Neuronal stem cell (in vitro differentiated cells): ENCODE measurements at regions not wholly inside any gene's neighbourhood (a gene's known extent, or its start where the extent isn't known, plus 50 kb on each side); places are given as distances from the start of the nearest gene placed in this dataset.

Experiments used
- DNase-seq: peaks from one replicate; pipeline ENCODE4 v3.0.0-alpha.2; 2013; ENCODE audit warnings: low spot score
- H2AFZ ChIP-seq: one replicate; pipeline ENCODE4 v1.6.1; 2013; ENCODE audit warnings: mild to moderate bottlenecking, low read length, inconsistent platforms
- H2AK5ac ChIP-seq: 2 replicates; pipeline ENCODE4 v1.6.1; 2013; ENCODE audit warnings: low read depth, mild to moderate bottlenecking, inconsistent platforms, low read length, moderate library complexity, mixed read lengths
- H2BK120ac ChIP-seq: 2 replicates; pipeline ENCODE4 v1.6.1; 2013; ENCODE audit warnings: low read depth, mild to moderate bottlenecking, inconsistent platforms, low read length, moderate library complexity, mixed read lengths
- H2BK12ac ChIP-seq: one replicate; pipeline ENCODE4 v1.6.1; 2013; ENCODE audit warnings: low read length, inconsistent platforms
- H2BK15ac ChIP-seq: 2 replicates; pipeline ENCODE4 v1.6.1; 2013; ENCODE audit warnings: mild to moderate bottlenecking, low read length, inconsistent platforms, mixed read lengths
- H2BK5ac ChIP-seq: one replicate; pipeline ENCODE4 v1.6.1; 2013; ENCODE audit warnings: inconsistent platforms, mild to moderate bottlenecking, low read length, moderate library complexity
- H3K14ac ChIP-seq: one replicate; pipeline ENCODE4 v1.6.1; 2013; ENCODE audit warnings: low read length, inconsistent platforms
- H3K18ac ChIP-seq: 2 replicates; pipeline ENCODE4 v1.6.1; 2013; ENCODE audit warnings: low read length, inconsistent platforms
- H3K23ac ChIP-seq: 2 replicates; pipeline ENCODE4 v1.6.1; 2013; ENCODE audit warnings: low read depth, mild to moderate bottlenecking, mixed read lengths, low read length, inconsistent platforms; ENCODE audit not compliant: poor library complexity
- H3K27ac ChIP-seq: replicated peaks from 3 replicates; pipeline ENCODE4 v1.5.1; 2013; ENCODE audit warnings: low read length, inconsistent platforms
- H3K27me3 ChIP-seq, 3 experiments: 2 replicates each; pipeline ENCODE4 v1.6.1; 2013; ENCODE audit warnings: low read length in 3 of 3, mild to moderate bottlenecking in 2 of 3, inconsistent platforms in 1 of 3, low read depth in 1 of 3, mixed read lengths in 1 of 3, moderate library complexity in 1 of 3; ENCODE audit not compliant: control insufficient read depth in 3 of 3, insufficient read depth in 3 of 3
- H3K36me3 ChIP-seq, 2 donors: replicated peaks in 1 of 2; 2 replicates each; pipeline ENCODE4 v1.6.1; 2013; ENCODE audit warnings: low read length in 2 of 2; ENCODE audit not compliant: control insufficient read depth in 2 of 2, insufficient read depth in 2 of 2
- H3K4ac ChIP-seq: 2 replicates; pipeline ENCODE4 v1.6.1; 2013; ENCODE audit warnings: inconsistent platforms, mild to moderate bottlenecking, low read length, moderate library complexity
- H3K4me1 ChIP-seq, 2 donors: 1 replicate in 1 of 2; 2 replicates in 1 of 2; pipeline ENCODE4 v1.6.1; 2013; ENCODE audit warnings: low read length in 2 of 2, low read depth in 1 of 2; ENCODE audit not compliant: control insufficient read depth in 2 of 2, insufficient read depth in 1 of 2
- H3K4me2 ChIP-seq: one replicate; pipeline ENCODE4 v1.6.1; 2013; ENCODE audit warnings: mild to moderate bottlenecking, low read length, inconsistent platforms; ENCODE audit not compliant: insufficient read depth, poor library complexity, severe bottlenecking
- H3K4me3 ChIP-seq, 2 donors: 2 replicates each; pipeline ENCODE4 v1.5.1; 2013; ENCODE audit warnings: low read length in 2 of 2, mild to moderate bottlenecking in 2 of 2, inconsistent platforms in 1 of 2, moderate library complexity in 1 of 2
- H3K79me1 ChIP-seq: one replicate; pipeline ENCODE4 v1.6.1; 2013; ENCODE audit warnings: low read depth, mild to moderate bottlenecking, inconsistent platforms, low read length, moderate library complexity
- H3K9ac ChIP-seq: one replicate; pipeline ENCODE4 v1.6.1; 2013; ENCODE audit warnings: mild to moderate bottlenecking, low read depth, low read length, inconsistent platforms; ENCODE audit not compliant: poor library complexity
- H3K9me3 ChIP-seq, 2 donors: replicated peaks in 1 of 2; 2 replicates each; pipeline versions ENCODE3 to v1.6.1; 2013; ENCODE audit warnings: low read length in 2 of 2, mild to moderate bottlenecking in 2 of 2, inconsistent platforms in 1 of 2, low read depth in 1 of 2, mixed read lengths in 1 of 2, moderate library complexity in 1 of 2; ENCODE audit not compliant: control insufficient read depth in 2 of 2, insufficient read depth in 1 of 2
- H4K8ac ChIP-seq: one replicate; pipeline ENCODE4 v1.6.1; 2013; ENCODE audit warnings: low read depth, mild to moderate bottlenecking, inconsistent platforms, low read length, moderate library complexity
- H4K91ac ChIP-seq: one replicate; pipeline ENCODE4 v1.6.1; 2013; ENCODE audit warnings: low read length, low read depth, mild to moderate bottlenecking, inconsistent platforms; ENCODE audit not compliant: poor library complexity
- WGBS, 2 donors: extraction: QIAGEN DNeasy Blood & Tissue Kit; methylation state at CpG; one replicate each; pipeline ENCODE4 v1.1.7; 2013; ENCODE audit warnings: missing lambda C conversion rate in 2 of 2, mixed read lengths in 1 of 2; ENCODE audit not compliant: insufficient read length in 2 of 2, insufficient replicate concordance in 1 of 2; ENCODE audit errors: extremely low coverage in 2 of 2; 5-methylcytosine and 5-hydroxymethylcytosine counted together

GRCh38 chr6:17033746-17034145, 68.1 kb upstream of the STMND1 start:
- Histone ChIP-seq H3K14ac (no peak overlapping the region), H3K4me1 (peaks cover 0 to 2% of the 10 kb centered on the region in 2 donors), H2BK15ac (no peak overlapping the region), H2AK5ac (no peak overlapping the region), H2BK12ac (no peak overlapping the region), H3K4ac (no peak overlapping the region), H2BK5ac (no peak overlapping the region), H3K4me3 (no peak overlapping the region), H4K91ac (no peak overlapping the region), H3K9ac (no peak overlapping the region), H3K18ac (no peak overlapping the region), H2AFZ (no peak overlapping the region), H3K4me2 (no peak overlapping the region), H3K27me3 (no peaks in the 10 kb centered on the region), H4K8ac (no peak overlapping the region), H3K9me3 (no peaks in the 10 kb centered on the region), H3K23ac (no peak overlapping the region), H2BK120ac (no peak overlapping the region), H3K36me3 (no peaks in the 10 kb centered on the region), H3K79me1 (no peaks in the 10 kb centered on the region), H3K27ac (no peak overlapping the region)
- no peak for DNase-seq
- WGBS, 2 donors, result no CpG with 5 or more reads among the region's 4 CpGs

DNA sequence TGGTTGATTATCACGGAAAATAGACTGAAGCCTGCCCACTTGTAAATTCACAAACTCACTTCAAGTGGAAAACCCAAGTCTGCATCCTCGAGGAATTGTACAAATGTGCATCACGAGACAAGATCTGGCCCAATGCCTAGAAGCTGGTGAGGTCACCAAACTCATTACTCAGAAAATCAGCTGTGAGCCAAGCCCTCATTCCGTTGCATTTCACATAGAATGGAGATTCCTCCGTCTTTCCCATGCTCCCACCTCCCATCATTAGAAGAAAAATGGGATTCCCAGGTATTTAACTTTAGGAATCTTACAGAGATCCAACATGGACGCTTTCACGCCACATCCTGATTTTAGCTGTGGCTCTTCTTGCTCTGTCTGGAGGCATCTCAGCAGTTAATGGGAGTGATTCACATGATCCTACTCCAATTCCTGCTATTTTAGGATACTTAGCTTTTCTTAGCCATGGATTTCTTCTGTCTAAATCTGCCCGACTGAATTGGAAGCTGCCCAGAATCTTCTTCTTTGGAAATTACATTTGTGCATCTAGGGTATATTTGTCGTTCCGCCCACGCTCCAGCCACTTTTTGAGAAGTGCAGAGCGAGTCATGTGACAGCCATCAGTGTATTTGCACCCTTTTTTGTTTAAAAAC, 68.7 kb upstream of the STMND1 start:
- Histone ChIP-seq H2AK5ac (no peak overlapping the region), H2BK5ac (no peak overlapping the region), H3K79me1 (no peaks in the 10 kb centered on the region), H4K8ac (no peak overlapping the region), H3K4ac (no peak overlapping the region), H3K18ac (no peak overlapping the region), H2BK12ac (no peak overlapping the region), H3K36me3 (no peaks in the 10 kb centered on the region), H3K23ac (no peak overlapping the region), H2BK120ac (no peak overlapping the region), H4K91ac (no peak overlapping the region), H3K9me3 (no peaks in the 10 kb centered on the region), H3K27ac (no peak overlapping the region), H3K4me1 (peaks cover 0 to 2% of the 10 kb centered on the region in 2 donors), H3K9ac (no peak overlapping the region), H3K4me3 (no peak overlapping the region), H2AFZ (no peak overlapping the region), H3K14ac (no peak overlapping the region), H3K4me2 (no peak overlapping the region), H3K27me3 (no peaks in the 10 kb centered on the region), H2BK15ac (no peak overlapping the region)
- DNase-seq, result no peak
- no CpG with 5 or more reads among the region's 12 CpGs for WGBS, 2 donors

GRCh38 chr6:17032590-17032987, 69.3 kb upstream of the STMND1 start:
- H3K9me3 ChIP-seq, result no peaks in the 10 kb centered on the region
- no peaks in the 10 kb centered on the region for H3K79me1 ChIP-seq
- H2BK12ac ChIP-seq, result no peak overlapping the region
- no peak overlapping the region for H2AK5ac ChIP-seq
- no peak overlapping the region for H2BK120ac ChIP-seq
- no peaks in the 10 kb centered on the region for H3K27me3 ChIP-seq
- H3K4me1 ChIP-seq, result peaks cover 0 to 2% of the 10 kb centered on the region in 2 donors
- H3K4me2 ChIP-seq, result no peak overlapping the region
- no peak overlapping the region for H3K14ac ChIP-seq
- H3K36me3 ChIP-seq, result no peaks in the 10 kb centered on the region
- no peak overlapping the region for H2BK5ac ChIP-seq
- H3K23ac ChIP-seq, result no peak overlapping the region
- H2AFZ ChIP-seq, result no peak overlapping the region
- WGBS, 2 donors, result no CpG with 5 or more reads among the region's 3 CpGs
- no peak overlapping the region for H3K18ac ChIP-seq
- no peak overlapping the region for H4K91ac ChIP-seq
- no peak overlapping the region for H3K27ac ChIP-seq
- no peak overlapping the region for H3K4me3 ChIP-seq
- H3K4ac ChIP-seq, result no peak overlapping the region
- no peak for DNase-seq
- no peak overlapping the region for H3K9ac ChIP-seq
- no peak overlapping the region for H2BK15ac ChIP-seq
- H4K8ac ChIP-seq, result no peak overlapping the region

- Histone ChIP-seq H3K27ac (no peak overlapping the region), H4K8ac (no peak overlapping the region), H2AFZ (no peak overlapping the region), H3K79me1 (no peaks in the 10 kb centered on the region), H4K91ac (no peak overlapping the region), H3K14ac (no peak overlapping the region), H3K9me3 (no peaks in the 10 kb centered on the region), H2BK5ac (no peak overlapping the region), H2AK5ac (no peak overlapping the region), H3K4ac (no peak overlapping the region), H3K18ac (peak overlapping the region; percentile 25), H3K27me3 (no peaks in the 10 kb centered on the region), H3K4me1 (peaks cover 0 to 2% of the 10 kb centered on the region in 2 donors), H3K23ac (no peak overlapping the region), H2BK15ac (no peak overlapping the region), H2BK120ac (no peak overlapping the region), H3K4me3 (no peak overlapping the region), H3K4me2 (no peak overlapping the region), H2BK12ac (no peak overlapping the region), H3K9ac (no peak overlapping the region), H3K36me3 (no peaks in the 10 kb centered on the region)
- WGBS, 2 donors, result no CpG with 5 or more reads among the region's 19 CpGs
- no peak for DNase-seq
Measured at GRCh38 chr6:17031961-17032360, 69.9 kb upstream of the STMND1 start.
